NCI-H2081 (cell line): ENCODE measurements at regions not wholly inside any gene's neighbourhood (a gene's known extent, or its start where the extent isn't known, plus 50 kb on each side); places are given as distances from the start of the nearest gene placed in this dataset.

Source experiments
- DNase-seq, 2 experiments: peaks; one replicate each; lab custom pipeline; 2025; lab: John Stamatoyannopoulos, UW

DNA sequence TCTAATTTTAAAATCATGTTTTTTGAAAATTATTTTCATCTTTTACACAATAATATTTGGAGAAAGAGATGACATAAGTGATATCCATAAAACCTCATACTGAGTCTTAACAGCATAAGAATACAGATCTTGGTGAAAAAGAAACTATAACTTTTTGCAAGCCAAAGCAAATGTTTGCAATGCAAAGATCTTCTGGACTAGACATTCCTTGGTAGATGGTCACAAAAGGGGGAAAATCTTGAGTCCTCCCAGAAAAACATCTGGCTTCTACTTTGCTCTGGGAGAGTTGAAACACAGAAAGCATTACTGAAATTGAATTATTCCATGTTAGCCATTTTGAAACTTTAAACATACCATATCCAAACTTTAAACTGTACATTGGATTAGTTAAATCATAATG, 308.2 kb downstream of the ANXA1 start:
- DNase-seq, result no peak

- DNase-seq, result no peak
Observed at GRCh38 chr9:73468716-73469115, 317.1 kb downstream of the ANXA1 start.

GRCh38 chr9:73470766-73471165, 319.1 kb downstream of the ANXA1 start:
- DNase-seq, result no peak

DNA sequence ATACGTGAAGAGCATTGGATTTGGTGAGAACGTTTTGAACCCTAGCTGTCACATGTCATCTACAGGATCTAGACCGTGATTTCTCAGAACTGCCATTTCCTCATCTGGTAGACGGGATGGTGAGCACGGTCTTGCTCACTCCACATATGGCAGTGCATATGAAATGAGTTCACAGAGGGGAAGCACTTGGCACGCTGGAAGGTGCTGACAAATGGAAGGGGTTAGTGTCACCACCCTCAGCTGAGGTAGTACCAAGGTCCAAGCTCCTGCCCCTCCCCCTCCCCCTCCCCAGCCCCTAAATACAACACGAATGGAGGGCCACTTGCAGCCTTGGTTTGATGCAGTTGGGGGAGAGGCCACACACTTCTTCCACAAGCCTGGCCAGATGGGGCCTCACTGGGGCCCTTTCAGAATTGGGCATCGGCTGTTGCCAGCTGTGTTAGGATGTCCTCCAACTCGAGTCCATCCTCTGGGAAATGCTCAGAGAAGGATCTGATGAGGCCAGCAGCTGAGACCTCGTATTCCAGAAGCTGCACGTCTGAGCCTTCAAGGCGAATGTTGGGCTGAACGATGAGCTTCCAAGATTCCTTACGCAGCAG, 322.4 kb downstream of the ANXA1 start:
- no peak for DNase-seq

- no peak for DNase-seq
Observed at GRCh38 chr9:73474625-73475024, 323.0 kb downstream of the ANXA1 start.

GRCh38 chr9:73494894-73495293, 343.2 kb downstream of the ANXA1 start:
- DNase-seq, result no peak

- DNase-seq, result no peak
Observed at GRCh38 chr9:73497796-73498195, 346.1 kb downstream of the ANXA1 start.

DNA sequence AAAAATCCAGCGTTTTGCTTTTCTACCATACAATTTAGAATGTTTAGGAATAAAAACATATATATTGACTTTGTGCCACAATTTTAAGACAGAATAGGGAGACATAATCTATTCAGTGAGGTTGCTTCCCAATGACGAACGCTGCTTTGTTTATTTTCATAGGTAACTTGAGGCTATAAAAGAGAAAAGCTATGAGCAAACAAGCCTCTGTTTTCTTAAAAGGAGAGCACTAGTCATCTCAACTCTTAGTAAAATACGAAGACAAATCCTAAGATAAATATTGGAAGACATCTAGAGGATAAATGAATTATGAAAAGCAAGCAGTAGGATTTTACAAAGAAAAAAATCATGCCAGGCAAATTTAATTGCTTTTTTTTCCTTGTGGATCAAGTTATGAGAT, 363.6 kb downstream of the ANXA1 start:
- no peak for DNase-seq

DNA sequence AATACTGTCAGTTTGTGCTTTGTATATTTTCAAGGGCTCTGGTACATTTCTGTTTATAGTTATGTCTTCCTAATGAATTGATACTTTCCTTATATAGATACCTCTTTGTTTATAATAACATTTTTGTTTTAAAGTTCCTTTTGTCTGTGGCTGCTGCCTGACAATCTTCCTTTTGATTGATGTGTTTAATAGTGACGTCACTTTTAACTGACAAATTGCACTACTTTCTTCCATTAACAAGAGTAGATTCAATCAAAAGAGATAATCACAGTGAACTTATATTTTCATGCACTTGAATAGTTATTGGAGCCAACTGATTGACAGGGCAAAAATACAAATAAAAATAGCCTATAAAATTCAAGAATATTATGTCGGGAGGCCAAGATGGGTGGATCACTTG, 371.7 kb downstream of the ANXA1 start:
- DNase-seq, result no peak

DNA sequence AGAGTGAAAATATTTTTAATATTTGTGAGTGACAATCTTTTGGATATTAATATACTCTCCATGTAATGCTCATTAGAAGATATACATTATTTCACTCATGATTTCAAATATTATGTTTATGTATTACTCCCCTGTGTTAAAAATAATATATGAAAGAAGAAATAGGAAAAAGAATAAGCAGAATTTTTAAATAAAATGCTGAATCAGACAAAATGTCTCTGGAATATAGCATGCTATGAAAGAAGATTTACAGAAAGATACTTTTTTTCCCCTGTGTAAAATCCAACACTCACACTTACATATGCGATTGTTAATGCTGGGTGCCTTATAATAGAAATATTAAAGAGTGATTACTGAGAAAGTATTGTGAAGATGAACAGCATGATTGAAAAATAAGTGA, 373.7 kb downstream of the ANXA1 start:
- DNase-seq, result no peak

- DNase-seq, result no peak
Observed at GRCh38 chr9:73527521-73527920, 375.9 kb downstream of the ANXA1 start.

DNA sequence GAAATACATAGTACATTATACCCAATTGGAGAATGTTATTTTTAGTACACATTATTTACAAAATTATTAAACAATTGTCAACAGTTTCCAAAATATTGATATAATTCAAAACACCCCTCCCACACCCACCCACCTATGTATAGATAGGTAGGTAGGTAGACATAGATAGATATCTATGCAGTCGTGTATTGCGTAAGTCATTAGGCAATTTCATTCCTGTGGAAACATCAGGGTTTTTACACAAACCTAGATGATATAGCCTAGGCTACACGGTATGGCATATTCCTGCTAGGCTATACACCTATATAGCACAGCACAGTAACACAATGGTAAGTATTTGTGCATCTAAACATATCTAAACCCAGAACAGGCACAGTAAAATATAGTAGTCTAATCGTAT, 377.3 kb downstream of the ANXA1 start:
- no peak for DNase-seq

- DNase-seq, result no peak
Observed at GRCh38 chr9:73529666-73530065, 378.0 kb downstream of the ANXA1 start.

GRCh38 chr9:73531051-73531532, 379.4 kb downstream of the ANXA1 start:
- no peak for DNase-seq

DNA sequence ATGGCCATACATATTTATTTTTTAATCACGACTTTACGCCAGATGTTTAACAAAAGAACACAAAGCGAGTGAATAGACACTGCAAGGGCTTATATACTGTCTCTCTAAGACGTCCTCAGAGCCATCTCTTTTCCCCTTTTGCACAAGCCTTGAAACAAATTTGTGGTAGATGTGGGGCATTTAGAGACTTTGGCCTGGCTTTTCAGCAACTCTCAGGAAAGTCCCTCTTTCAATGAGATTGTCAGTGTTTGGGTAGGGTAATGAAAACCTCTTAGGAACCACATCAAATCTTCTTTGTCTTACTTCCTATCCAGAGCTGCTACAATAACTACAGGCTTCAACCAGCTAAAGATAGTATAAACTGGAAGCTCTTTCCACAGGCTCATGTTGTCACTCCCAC, 380.0 kb downstream of the ANXA1 start:
- DNase-seq, result no peak

- no peak for DNase-seq
Observed at GRCh38 chr9:73532985-73533384, 381.3 kb downstream of the ANXA1 start.

- no peak for DNase-seq
Observed at GRCh38 chr9:73536403-73536802, 384.7 kb downstream of the ANXA1 start.

GRCh38 chr9:73537561-73537960, 385.9 kb downstream of the ANXA1 start:
- no peak for DNase-seq

GRCh38 chr9:73539881-73540390, 388.3 kb downstream of the ANXA1 start:
- DNase-seq, result no peak

GRCh38 chr9:73541923-73542322, 390.3 kb downstream of the ANXA1 start:
- DNase-seq, result no peak

GRCh38 chr9:73543727-73544126, 392.1 kb downstream of the ANXA1 start:
- no peak for DNase-seq

DNA sequence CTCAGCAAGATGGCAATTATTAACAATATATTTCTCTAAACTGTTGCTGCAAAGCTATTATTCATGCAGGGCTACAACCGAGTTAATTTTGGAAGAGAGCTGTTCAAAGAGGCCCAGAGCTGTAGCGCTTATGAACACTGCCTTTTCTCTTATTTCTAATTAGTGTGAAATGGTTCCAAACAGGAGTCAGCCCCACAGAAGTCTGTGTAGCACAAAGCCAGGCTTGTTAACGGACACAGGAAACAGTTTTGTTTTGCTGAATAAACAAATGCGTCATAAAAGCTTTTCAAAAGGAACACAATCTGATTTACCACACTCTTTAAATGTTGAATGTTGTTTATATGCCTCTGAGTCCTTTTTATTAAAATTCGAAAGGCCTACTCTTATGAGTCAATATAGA, 396.5 kb downstream of the ANXA1 start:
- peak; percentile 33 to 80 for DNase-seq

DNA sequence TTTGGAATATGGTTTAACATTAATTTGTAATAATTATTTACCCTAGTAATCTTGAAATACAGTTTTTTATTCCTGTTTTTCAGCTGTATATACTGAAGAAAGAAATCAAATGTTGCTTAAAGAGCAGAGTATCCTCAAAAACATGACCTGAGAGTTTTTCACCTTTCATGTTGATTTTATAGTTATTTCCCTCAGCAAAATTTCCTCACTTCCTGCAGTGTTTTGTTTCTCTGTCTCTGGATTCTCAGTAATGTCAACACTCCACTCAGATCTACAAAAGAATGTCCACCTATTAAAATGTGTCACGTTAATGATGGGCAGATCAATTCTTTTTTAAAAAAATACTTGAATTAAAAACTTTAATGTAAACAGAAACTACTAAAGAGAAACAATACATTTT, 398.3 kb downstream of the ANXA1 start:
- no peak for DNase-seq

GRCh38 chr9:73553295-73553694, 401.6 kb downstream of the ANXA1 start:
- no peak for DNase-seq
